ENCODE measurements at regions not wholly inside any gene's neighbourhood (a gene's known extent, or its start where the extent isn't known, plus 50 kb on each side); places are given as distances from the start of the nearest gene placed in this dataset.

DNA sequence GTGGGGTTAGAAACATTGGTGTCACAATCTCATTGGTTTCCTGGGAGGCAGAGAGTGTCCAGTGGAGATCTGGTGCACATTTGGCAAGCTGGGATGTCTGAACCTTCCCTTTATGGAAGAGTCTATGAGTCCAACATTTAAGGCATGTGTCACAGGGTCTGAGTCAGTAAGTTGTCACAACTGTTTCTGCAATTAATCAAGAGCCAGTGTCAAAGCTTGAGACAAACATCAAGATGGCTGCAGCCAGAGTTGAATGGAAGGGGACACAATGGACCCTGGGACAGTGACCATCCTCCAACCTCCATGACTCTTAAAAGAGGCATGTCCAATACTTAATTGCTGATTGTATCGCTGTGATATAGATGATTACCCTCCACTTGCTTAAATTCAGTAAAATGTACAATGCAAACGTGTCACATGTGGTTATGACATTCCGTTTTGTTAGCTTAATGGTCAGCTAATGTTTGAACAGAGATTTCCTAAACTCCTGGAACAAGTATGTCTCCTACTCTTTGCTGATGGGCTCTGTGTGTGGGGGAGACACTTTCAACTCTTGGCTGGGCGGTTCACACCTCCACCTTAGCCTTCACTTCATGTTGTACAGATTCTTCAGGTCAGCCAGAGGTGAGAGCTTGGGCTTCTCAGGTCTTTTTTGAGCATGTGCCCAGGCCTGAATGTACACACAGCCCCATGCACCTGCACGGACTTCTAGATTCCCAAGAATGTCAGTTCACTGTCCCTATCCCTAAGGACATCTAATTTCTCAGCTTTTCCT, 79.9 kb upstream of the PRR23E start (continued):
- TF ChIP-seq TBX3 (IDR thresholded peaks at IDR 0.05; ENCODE audit: borderline replicate concordance) (0 out of 2 replicates have a peak, but pooled peaks have one; percentile 24), POGZ (CRISPR knock-in tag; IDR thresholded peaks at IDR 0.05) (0 out of 2 replicates have a peak, but pooled peaks have one; percentile 35), ZNF740 (CRISPR knock-in tag; IDR thresholded peaks at IDR 0.05) (no peak), JDP2 (CRISPR knock-in tag; IDR thresholded peaks at IDR 0.05; ENCODE audit: borderline replicate concordance) (no peak), SPEN (CRISPR knock-in tag; IDR thresholded peaks at IDR 0.05; ENCODE audit: low read depth) (no peak), HNF1A (IDR thresholded peaks at IDR 0.05; ENCODE audit: low read depth) (peak; percentile 32; the same call in 1 of the 2 replicates), HNF1A (CRISPR knock-in tag; IDR thresholded peaks at IDR 0.05; ENCODE audit: borderline replicate concordance) (peak; percentile 44; the same call in 1 of the 2 replicates), ZNF597 (CRISPR knock-in tag; IDR thresholded peaks at IDR 0.05) (no peak), SAP130 (CRISPR knock-in tag; IDR thresholded peaks at IDR 0.05; ENCODE audit: low read depth) (0 out of 2 replicates have a peak, but pooled peaks have one; percentile 7), RORA (CRISPR knock-in tag; IDR thresholded peaks at IDR 0.05) (no peak), EZH2 (conservative IDR thresholded peaks at IDR 0.05; ENCODE audit: low read depth, low read length) (no peak)
- TF ChIP-seq, protein P1, sequence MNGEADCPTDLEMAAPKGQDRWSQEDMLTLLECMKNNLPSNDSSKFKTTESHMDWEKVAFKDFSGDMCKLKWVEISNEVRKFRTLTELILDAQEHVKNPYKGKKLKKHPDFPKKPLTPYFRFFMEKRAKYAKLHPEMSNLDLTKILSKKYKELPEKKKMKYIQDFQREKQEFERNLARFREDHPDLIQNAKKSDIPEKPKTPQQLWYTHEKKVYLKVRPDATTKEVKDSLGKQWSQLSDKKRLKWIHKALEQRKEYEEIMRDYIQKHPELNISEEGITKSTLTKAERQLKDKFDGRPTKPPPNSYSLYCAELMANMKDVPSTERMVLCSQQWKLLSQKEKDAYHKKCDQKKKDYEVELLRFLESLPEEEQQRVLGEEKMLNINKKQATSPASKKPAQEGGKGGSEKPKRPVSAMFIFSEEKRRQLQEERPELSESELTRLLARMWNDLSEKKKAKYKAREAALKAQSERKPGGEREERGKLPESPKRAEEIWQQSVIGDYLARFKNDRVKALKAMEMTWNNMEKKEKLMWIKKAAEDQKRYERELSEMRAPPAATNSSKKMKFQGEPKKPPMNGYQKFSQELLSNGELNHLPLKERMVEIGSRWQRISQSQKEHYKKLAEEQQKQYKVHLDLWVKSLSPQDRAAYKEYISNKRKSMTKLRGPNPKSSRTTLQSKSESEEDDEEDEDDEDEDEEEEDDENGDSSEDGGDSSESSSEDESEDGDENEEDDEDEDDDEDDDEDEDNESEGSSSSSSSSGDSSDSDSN (CRISPR knock-in tag; IDR thresholded peaks at IDR 0.05): 0 out of 2 replicates have a peak, but pooled peaks have one; percentile 16
- TF ChIP-seq, protein P2, sequence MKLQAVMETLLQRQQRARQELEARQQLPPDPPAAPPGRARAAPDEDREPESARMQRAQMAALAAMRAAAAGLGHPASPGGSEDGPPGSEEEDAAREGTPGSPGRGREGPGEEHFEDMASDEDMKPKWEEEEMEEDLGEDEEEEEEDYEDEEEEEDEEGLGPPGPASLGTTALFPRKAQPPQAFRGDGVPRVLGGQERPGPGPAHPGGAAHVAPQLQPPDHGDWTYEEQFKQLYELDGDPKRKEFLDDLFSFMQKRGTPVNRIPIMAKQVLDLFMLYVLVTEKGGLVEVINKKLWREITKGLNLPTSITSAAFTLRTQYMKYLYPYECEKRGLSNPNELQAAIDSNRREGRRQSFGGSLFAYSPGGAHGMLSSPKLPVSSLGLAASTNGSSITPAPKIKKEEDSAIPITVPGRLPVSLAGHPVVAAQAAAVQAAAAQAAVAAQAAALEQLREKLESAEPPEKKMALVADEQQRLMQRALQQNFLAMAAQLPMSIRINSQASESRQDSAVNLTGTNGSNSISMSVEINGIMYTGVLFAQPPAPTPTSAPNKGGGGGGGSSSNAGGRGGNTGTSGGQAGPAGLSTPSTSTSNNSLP (IDR thresholded peaks at IDR 0.05; ENCODE audit: low read depth, low read length): peak; percentile 58; the same call in 1 of the 2 replicates
